HG03159 (cell line): ENCODE measurements at regions not wholly inside any gene's neighbourhood (a gene's known extent, or its start where the extent isn't known, plus 50 kb on each side); places are given as distances from the start of the nearest gene placed in this dataset.
"Not testable (repeated sequence)": the region's sequence is repeated elsewhere in the genome, so short reads cannot be mapped to it uniquely, and the experiment has no call there.

Experiments
- ATAC-seq: cut with Tn5 transposase; IDR thresholded peaks from one replicate; pipeline ENCODE4 v1.9.1; 2021; ENCODE audit warnings: mild to moderate bottlenecking, moderate library complexity; ENCODE audit not compliant: unreplicated experiment

DNA sequence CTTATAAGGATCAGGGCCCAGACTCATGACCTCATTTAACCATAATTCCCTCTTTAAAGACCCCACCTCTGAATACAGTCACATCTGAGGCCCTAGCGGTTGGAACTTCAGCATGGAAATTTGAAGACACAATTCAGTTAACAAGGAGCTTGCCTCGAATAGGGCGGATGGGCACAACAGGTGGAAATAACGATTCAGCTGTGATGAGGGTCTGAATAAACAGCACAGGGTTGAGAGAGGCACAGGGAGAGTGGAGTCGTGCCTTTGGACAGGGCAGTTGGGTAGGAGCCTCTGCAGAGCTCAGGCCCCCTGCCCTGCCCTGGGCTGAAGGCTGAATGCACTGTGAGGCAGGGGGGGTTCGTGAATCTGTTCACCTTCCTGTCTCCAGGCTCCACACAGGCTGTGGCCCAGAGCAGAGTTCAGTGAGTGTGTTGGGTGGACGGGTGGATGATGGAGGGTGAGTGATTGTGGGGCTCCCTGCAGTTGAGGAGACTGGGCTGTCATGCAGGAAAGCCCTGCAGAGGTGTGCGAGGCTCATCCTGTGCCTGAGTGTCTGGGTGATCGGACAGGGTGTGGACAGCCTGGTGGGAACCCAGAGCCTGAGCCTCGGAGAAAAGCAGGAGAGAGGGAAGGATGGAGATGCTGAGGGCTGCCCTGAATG, 243.1 kb downstream of the FOXD2 start:
- no peak for ATAC-seq

DNA sequence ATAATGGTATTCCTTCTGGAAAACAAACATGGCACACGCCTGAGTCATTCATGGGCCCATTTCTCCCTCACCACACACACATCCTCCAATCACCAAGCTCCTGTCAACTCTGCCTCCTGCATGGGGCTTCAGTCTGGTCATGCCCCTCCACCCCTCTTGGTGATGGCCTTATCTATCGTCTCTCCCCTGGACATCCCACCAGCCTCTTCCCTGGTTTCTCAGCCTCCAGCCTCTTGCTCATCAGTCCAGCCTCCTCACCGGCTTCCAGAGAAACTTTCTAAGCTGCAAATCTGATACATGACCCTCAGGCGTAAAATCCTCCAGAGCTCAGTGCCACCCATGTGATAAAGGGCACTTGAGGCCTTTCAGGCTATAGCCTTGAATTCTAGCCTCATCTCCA, 243.9 kb downstream of the FOXD2 start:
- no peak for ATAC-seq

- ATAC-seq, result no peak
Observed at GRCh38 chr1:47682198-47682597, 244.4 kb downstream of the FOXD2 start.

DNA sequence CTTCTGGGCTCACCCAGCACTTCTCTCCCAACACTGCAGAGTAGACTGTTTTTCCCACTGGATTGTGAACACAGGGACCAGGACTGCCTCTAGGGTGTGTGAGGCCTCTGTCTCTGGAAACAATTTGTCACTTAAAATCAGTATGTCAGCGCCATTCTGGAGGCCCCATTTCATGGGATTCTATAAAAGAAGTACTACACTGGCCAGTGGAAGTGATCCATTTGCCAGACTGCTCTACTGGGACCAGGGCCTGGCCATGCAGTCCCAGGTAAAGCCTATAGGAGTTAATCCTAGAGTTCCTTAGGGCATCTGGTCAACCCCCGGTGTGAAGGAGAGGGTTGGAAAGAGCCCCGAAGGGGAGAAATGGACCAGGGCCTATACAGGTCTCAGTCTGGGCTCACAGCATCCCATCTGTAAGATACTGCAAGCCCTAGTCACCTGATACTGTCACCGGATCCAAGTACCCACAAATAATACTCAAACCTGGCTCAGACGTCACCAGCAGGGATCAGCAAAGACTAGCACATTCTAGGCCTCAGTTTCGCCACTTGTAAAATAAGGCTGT, 245.0 kb downstream of the FOXD2 start:
- ATAC-seq, result no peak

- no peak for ATAC-seq
Observed at GRCh38 chr1:47683401-47683800, 245.6 kb downstream of the FOXD2 start.

DNA sequence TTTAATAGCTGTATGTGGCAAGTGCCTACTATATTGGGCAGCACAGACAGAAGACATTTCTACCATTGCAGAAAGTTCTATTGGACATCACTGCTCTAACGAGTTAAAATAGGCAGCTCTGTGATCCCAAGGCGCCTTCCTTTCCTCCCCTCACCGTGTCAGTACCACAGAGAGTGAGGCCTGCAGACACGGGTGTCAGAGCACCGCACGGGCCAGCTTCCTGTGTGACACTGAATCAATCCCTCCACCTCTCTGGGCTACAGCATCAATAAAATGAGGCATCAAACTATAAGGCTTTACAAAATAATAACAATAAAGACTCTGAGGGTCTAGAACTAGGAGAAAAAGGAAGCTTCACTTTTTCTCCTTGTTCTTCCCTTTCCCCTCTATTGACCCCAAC, 246.7 kb downstream of the FOXD2 start:
- ATAC-seq, result no peak

DNA sequence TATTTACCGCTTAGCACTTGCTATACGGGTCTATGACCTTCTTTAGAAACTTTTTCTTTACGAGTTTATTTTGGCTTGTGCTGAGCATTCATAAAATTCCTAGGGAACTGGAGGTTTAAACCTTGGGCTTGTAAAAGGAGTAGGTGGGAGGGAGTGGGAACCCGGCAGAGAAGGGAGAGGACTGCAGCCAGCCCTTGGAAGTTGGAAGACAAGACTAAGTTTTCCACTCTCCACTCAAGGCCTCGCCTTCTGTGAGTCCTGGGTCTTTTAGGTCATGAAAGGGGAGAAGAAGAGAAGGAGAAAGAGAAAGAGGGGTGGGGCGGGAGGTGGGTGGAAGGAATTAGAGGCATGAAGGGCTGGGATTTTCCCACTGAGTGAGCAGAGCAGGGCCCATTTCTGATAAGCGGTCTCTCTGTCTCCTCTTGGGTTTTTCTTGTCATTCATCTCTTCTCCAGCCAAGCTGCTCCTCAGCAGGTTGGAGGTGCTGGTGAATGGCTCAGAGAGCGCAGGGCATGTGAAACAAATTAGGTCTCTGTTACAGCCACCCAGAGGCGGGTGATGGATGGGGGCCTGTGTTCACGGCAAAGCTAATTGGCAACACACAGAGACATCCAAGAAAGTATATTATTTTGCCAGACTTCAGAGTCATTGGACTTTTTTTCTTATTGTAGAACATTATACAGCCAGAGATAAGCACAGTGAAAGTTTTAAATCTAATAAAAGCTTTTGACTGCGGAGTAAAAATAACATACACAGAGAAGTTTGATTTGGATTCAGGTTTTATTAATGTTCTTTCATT, 247.3 kb downstream of the FOXD2 start:
- ATAC-seq, result no peak

- ATAC-seq, result no peak
Observed at GRCh38 chr1:47685763-47686066, 247.9 kb downstream of the FOXD2 start.

- ATAC-seq, result no peak
Observed at GRCh38 chr1:47686731-47687630, 249.1 kb downstream of the FOXD2 start.

DNA sequence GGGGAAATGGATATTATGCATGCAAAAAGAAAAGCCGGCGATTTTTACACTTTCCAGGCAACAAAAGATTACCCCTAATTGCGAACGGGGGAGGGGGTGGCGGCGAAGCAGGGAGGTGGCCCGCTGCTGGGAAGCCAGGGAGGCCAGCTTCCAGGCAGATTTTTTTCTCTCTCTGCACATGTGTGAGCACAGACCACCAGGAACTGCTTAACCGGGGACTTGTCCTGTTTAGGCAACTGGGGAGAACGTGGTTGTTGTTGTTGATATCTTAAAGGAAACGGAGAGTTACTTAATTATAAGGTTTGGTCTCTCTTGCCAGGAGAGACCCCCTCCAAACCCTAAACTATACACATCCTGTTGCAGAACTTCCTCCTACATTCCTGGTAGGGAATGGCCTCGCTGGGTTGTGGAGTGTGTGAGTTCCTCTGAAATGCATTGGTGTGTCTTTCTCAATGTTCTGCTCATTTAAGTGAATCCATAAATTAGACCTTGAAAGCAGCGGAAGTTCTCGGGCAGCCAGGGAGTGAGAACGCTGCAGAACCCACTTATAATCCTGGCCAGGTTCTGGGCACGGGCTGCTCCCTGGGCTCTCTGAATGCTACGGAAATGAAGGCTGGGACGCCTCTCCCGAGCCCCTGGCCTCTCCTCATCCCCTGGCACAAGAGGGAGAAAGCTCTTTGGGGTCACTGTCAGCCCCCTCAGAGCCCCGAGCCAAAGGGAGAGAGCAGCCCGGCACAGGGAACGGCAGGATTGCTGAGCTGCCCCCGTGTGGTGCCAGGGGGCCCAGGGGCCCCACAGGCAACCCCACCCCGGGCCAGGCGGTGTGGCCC, 250.0 kb downstream of the FOXD2 start:
- ATAC-seq, result no peak

- no peak for ATAC-seq
Observed at GRCh38 chr1:47688461-47689296, 250.8 kb downstream of the FOXD2 start.

DNA sequence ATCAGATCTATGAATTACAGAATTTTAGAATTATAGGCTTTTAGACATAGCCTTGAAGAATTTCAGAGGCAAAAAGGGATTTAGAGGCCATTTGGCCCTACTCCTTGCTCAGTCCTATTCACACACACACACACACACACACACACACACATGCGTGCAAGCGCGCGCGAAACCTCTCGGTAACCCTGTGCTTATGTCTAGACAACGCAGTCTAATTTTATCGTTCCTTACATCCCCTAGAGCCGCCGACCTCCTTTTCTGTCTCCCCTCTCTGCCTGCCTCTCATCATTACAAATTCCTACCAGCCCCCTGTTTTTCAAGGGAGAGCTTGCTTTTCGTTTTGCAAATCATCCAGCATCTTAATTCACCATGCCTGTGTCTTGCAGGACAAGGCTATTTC, 252.1 kb downstream of the FOXD2 start:
- ATAC-seq, result no peak

DNA sequence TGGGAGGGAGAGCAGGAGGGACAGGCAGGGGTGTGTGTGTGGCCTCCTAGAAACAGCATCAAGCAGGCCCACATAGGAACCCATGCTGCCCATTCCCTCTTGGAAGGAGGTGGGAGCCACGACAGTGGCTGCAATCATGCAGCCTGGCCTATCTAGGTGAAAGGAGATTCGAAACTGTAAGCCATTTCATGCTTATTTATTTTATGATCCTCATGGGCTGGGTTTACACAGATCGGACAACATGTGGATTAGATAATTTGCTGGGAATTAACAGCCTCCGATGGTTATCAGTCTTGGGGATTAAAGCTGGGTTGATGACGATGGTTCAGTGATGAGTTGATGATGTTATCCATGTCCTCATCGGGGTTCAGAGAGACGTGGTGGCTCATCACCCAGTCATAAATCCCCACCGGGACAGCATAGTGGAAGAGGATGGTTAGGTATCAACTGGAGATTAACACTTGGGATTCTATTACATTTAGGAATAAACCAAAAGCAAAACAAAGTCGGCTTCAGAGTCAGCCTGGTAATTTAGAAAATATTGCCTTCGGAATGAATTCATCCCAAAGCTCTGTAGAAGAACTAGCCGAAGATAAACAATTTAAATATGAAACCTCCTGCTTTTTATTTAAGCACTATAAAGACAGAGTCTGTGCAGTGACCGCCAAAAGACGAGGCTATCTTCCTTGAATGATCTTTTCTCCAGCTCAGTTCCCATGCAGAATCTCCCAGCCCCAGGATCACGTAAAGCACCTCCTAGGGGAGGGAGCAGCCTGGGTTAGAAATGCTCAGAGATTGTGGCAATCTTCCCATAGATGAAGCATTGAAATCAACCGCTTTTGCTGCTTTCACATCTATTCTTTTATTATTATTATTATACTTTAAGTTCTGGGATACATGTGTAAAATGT, 252.8 kb downstream of the FOXD2 start:
- no peak for ATAC-seq

DNA sequence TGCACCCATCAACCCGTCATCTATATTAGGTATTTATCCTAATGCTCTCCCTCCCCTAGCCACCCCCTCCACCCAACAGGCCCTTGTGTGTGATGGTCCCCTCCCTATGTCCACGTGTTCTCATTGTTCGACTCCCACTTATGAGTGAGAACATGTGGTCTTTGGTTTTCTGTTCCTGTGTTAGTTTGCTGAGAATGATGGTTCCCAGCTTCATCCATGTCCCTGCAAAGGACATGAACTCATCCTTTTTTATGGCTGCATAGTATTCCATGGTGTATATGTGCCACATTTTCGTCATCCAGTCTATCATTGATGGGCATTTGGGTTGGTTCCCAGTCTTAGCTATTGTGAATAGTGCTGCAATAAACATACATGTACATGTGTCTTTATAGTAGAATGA, 253.4 kb downstream of the FOXD2 start:
- not testable (repeated sequence) for ATAC-seq

GRCh38 chr1:47692196-47692595, 254.4 kb downstream of the FOXD2 start:
- no peak for ATAC-seq

DNA sequence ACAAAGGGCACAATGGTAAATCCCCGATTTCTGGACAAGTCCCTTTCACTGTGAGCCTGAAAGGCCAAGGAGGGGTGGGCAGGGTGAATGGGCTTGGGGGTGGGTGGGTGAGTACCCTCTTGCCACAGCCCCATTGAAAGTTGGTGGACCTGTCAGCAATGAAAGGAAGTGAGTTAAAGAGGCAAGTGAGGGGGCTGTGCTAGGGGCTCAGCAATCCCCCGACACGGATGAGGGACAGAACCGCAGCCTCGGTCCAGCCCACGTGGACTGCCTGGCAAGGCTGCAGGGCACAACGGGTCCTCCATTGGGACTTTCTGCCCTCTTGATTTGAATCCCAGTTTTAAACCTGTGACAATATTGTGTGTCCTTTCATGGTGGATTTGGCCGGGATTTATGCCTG, 255.3 kb downstream of the FOXD2 start:
- no peak for ATAC-seq

GRCh38 chr1:47694011-47694890, 256.4 kb downstream of the FOXD2 start:
- ATAC-seq, result no peak

DNA sequence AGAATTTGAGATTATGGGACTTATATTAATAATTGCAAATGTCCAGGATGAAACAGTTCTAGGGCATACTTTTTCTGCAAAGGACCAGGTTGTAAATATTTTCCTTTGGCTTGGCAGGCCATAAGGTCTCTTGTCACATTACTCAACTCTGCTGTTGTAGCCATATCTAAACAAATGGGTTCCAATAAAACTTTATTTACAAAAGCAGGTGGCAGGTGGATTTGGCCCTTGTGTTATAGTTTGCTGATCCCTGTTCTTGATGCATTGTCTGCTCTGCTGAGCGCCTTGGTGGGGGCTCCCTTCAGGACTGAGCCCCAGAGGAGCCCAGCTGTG, 258.5 kb downstream of the FOXD2 start:
- no peak for ATAC-seq
